GM18867 (cell line): ENCODE measurements at regions not wholly inside any gene's neighbourhood (a gene's known extent, or its start where the extent isn't known, plus 50 kb on each side); places are given as distances from the start of the nearest gene placed in this dataset.

ENCODE experiments used
- ATAC-seq: cut with Tn5 transposase; IDR thresholded peaks from one replicate; pipeline ENCODE4 v1.9.1; 2021; ENCODE audit warnings: mild to moderate bottlenecking, moderate library complexity; ENCODE audit not compliant: unreplicated experiment

GRCh38 chr4:123832173-123833026 is 435.8 kb downstream of the SPRY1 start:
- no peak for ATAC-seq

- ATAC-seq = no peak
Measured at GRCh38 chr4:123833171-123833643, 436.6 kb downstream of the SPRY1 start.

GRCh38 chr4:123835831-123836590 is 439.4 kb downstream of the SPRY1 start:
- ATAC-seq = no peak

GRCh38 chr4:123836851-123837595 is 440.4 kb downstream of the SPRY1 start:
- ATAC-seq = no peak

GRCh38 chr4:123838474-123838873 is 441.9 kb downstream of the SPRY1 start:
- no peak for ATAC-seq

- no peak for ATAC-seq
Measured at GRCh38 chr4:123840197-123840596, 443.6 kb downstream of the SPRY1 start.

- ATAC-seq = no peak
Measured at GRCh38 chr4:123841447-123842121, 445.0 kb downstream of the SPRY1 start.

GRCh38 chr4:123843137-123843536 is 446.5 kb downstream of the SPRY1 start:
- no peak for ATAC-seq

GRCh38 chr4:123844374-123844773 is 447.8 kb downstream of the SPRY1 start:
- no peak for ATAC-seq

- no peak for ATAC-seq
Measured at GRCh38 chr4:123846092-123846491, 449.5 kb downstream of the SPRY1 start.

- no peak for ATAC-seq
Measured at GRCh38 chr4:123846561-123846960, 450.0 kb downstream of the SPRY1 start.

GRCh38 chr4:123848606-123849005 is 452.0 kb downstream of the SPRY1 start:
- no peak for ATAC-seq

- ATAC-seq = no peak
Measured at GRCh38 chr4:123849495-123849894, 452.9 kb downstream of the SPRY1 start.

- ATAC-seq = no peak
Measured at GRCh38 chr4:123851521-123851920, 454.9 kb downstream of the SPRY1 start.

- ATAC-seq = no peak
Measured at GRCh38 chr4:123853651-123854050, 457.1 kb downstream of the SPRY1 start.

- no peak for ATAC-seq
Measured at GRCh38 chr4:123856689-123857545, 460.3 kb downstream of the SPRY1 start.

- no peak for ATAC-seq
Measured at GRCh38 chr4:123858465-123858864, 461.9 kb downstream of the SPRY1 start.

GRCh38 chr4:123862812-123863211 is 466.2 kb downstream of the SPRY1 start:
- no peak for ATAC-seq

GRCh38 chr4:123866796-123867195 is 470.2 kb downstream of the SPRY1 start:
- ATAC-seq = no peak
